PC-3 (cell line): ENCODE measurements at regions not wholly inside any gene's neighbourhood (a gene's known extent, or its start where the extent isn't known, plus 50 kb on each side); places are given as distances from the start of the nearest gene placed in this dataset.
"Not testable (repeated sequence)": the region's sequence is repeated elsewhere in the genome, so short reads cannot be mapped to it uniquely, and the experiment has no call there.

Source experiments
- ATAC-seq: fragments of 200-7000 bp; cut with Tn5 transposase; 2 replicates; pipeline ENCODE4 v1.9.1; 2020; ENCODE audit warnings: mild to moderate bottlenecking, moderate library complexity
- BruUV-seq: library from RNA; stranded (reverse); fragments of 400-500 nt; replicated peaks from 2 replicates; lab custom pipeline; 2021; lab: Mats Ljungman, UMichigan
- CTCF ChIA-PET: fragments of 300-600 bp; sonication (Branson Sonifier 250); formaldehyde crosslinking; loops from one replicate; lab custom pipeline; 2022; ENCODE audit warnings: antibody characterized with exemption; lab: Charles Lee
- POLR2A ChIA-PET: fragments of 300-600 bp; sonication (Branson Sonifier 250); formaldehyde crosslinking; loops from one replicate; lab custom pipeline; 2022; ENCODE audit warnings: antibody characterized with exemption; ENCODE audit not compliant: unreplicated experiment; lab: Charles Lee
- DNase-seq: peaks from one replicate; pipeline ENCODE4 v3.0.0-alpha.2; 2015
- H2AFZ ChIP-seq: fragments of 300-600 bp; sonication (generic); 2 replicates; pipeline ENCODE4 v1.6.0; 2016; ENCODE audit warnings: antibody characterized with exemption, low read length
- H3F3A ChIP-seq: fragments of 300-600 bp; sonication (generic); one replicate; pipeline ENCODE4 v1.6.0; 2017; ENCODE audit warnings: antibody characterized with exemption, low read length, control low read depth, mild to moderate bottlenecking; ENCODE audit not compliant: unreplicated experiment
- H3K27ac ChIP-seq: fragments of 300-600 bp; sonication (generic); 2 replicates; pipeline ENCODE4 v1.5.1; 2016; ENCODE audit warnings: mild to moderate bottlenecking, low read length
- H3K27me3 ChIP-seq: fragments of 300-600 bp; sonication (generic); 2 replicates; pipeline ENCODE4 v1.6.1; 2016; ENCODE audit warnings: low read length, mixed read lengths
- H3K36me3 ChIP-seq: fragments of 300-600 bp; sonication (generic); 2 replicates; pipeline ENCODE4 v1.6.1; 2016; ENCODE audit warnings: low read depth, mixed run types, low read length, mixed read lengths
- H3K4me1 ChIP-seq: fragments of 300-600 bp; sonication (generic); 2 replicates; pipeline ENCODE4 v1.5.1; 2016; ENCODE audit warnings: low read length; ENCODE audit not compliant: insufficient read depth
- H3K4me2 ChIP-seq: fragments of 300-600 bp; sonication (generic); 2 replicates; pipeline ENCODE4 v1.6.0; 2016; ENCODE audit warnings: low read length
- H3K4me3 ChIP-seq: fragments of 300-600 bp; sonication (generic); 2 replicates; pipeline ENCODE4 v1.5.1; 2016; ENCODE audit warnings: mild to moderate bottlenecking, low read length, mixed read lengths
- H3K79me2 ChIP-seq: fragments of 300-600 bp; sonication (generic); 2 replicates; pipeline ENCODE4 v1.6.1; 2017; ENCODE audit warnings: low read length, mixed read lengths
- H3K9ac ChIP-seq: fragments of 300-600 bp; sonication (generic); 2 replicates; pipeline ENCODE4 v1.6.0; 2016; ENCODE audit warnings: mild to moderate bottlenecking, low read length
- H3K9me2 ChIP-seq: fragments of 300-600 bp; sonication (generic); replicated peaks from 2 replicates; pipeline ENCODE4 v1.6.1; 2016; ENCODE audit warnings: mixed run types, low read length, mixed read lengths
- H3K9me3 ChIP-seq: fragments of 300-600 bp; sonication (generic); 2 replicates; pipeline ENCODE4 v1.6.1; 2016; ENCODE audit warnings: low read length, mixed read lengths
- H4K20me1 ChIP-seq: fragments of 300-600 bp; sonication (generic); 2 replicates; pipeline ENCODE4 v1.6.1; 2016; ENCODE audit warnings: low read length, mixed read lengths
- CTCF ChIP-seq: fragments of 300-600 bp; sonication (generic); conservative IDR thresholded peaks from 2 replicates; pipeline ENCODE4 v1.5.1; 2017; ENCODE audit warnings: antibody characterized with exemption, low read depth, mild to moderate bottlenecking, low read length
- EZH2 ChIP-seq: fragments of 300-600 bp; sonication (generic); IDR thresholded peaks from one replicate; pipeline ENCODE4 v1.6.1; 2017; ENCODE audit warnings: antibody characterized with exemption, mild to moderate bottlenecking, low read length; ENCODE audit not compliant: unreplicated experiment
- EZH2phosphoT487 ChIP-seq: fragments of 300-600 bp; sonication (generic); IDR thresholded peaks from 2 replicates; pipeline ENCODE4 v1.6.1; 2018; ENCODE audit warnings: mild to moderate bottlenecking, antibody characterized with exemption, low read length, borderline replicate concordance
- intact Hi-C: fragments of 100-400 bp; cut with micrococcal nuclease; formaldehyde crosslinking; loops from 2 replicates; pipeline ENCODE4 v1.9.0; 2023

DNA sequence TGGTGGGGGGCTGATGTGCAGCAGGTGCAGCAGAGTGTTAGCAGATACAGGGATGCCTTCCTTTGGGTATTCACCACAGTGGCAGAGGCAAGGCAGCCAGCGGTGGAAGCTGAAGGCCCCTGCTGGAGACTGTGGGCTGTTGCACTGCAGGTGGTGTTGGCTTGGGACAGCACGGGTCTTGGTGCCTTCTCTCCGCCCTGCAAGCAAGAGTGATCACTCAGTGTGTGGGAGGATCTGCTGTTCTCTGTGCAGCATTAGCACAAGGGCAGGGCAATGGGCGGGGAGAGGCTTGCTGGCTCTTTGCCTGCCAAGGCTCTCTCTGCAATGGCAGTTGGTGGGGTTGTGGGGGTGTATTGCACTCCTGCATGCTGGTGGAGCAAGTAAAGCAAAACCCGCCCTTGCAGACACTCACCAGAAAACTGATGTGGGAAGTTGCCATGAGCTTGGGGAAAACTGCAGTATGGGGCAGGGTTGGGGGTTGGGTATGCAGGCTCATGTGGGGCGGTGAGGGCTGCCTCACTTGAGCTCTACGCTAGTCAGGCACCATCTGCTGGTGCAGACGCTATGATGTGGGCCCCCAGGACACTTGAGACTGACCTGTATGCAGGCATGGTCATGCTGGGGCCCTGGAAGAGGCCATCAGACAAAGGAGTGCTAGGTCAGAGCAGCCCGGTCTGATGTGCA, 820.8 kb upstream of the GRIA3 start:
- H3K4me2 ChIP-seq: no peak overlapping the region
- H3K27me3 ChIP-seq: no peaks in the 10 kb centered on the region
- no peaks in the 10 kb centered on the region for H3K79me2 ChIP-seq
- H3K4me1 ChIP-seq: no peaks in the 10 kb centered on the region
- no peaks in the 10 kb centered on the region for H3K36me3 ChIP-seq
- ATAC-seq (no peak), DNase-seq (no peak)
- H3K9ac ChIP-seq: no peak overlapping the region
- CTCF ChIA-PET: no interaction called here
- POLR2A ChIA-PET: no interaction called here
- no peaks in the 10 kb centered on the region for H4K20me1 ChIP-seq
- H3K27ac ChIP-seq: no peak overlapping the region
- TF ChIP-seq EZH2: no peak
- H3F3A ChIP-seq: no peaks in the 10 kb centered on the region
- H2AFZ ChIP-seq: no peak overlapping the region
- H3K9me2 ChIP-seq: no peaks in the 10 kb centered on the region
- no TSS peak for BruUV-seq
- intact Hi-C loops: no loop called here
- H3K4me3 ChIP-seq: no peak overlapping the region
- H3K9me3 ChIP-seq: no peaks in the 10 kb centered on the region

GRCh38 chrX:122375533-122375932, 808.5 kb upstream of the GRIA3 start:
- H3K4me2 ChIP-seq, H3K4me3 ChIP-seq, BruUV-seq, H3K9me2 ChIP-seq, H3K79me2 ChIP-seq, H3K27me3 ChIP-seq, H3K9me3 ChIP-seq, H3F3A ChIP-seq, DNase-seq, H4K20me1 ChIP-seq, POLR2A ChIA-PET, H3K36me3 ChIP-seq, H3K9ac ChIP-seq, CTCF ChIA-PET, ATAC-seq, H3K27ac ChIP-seq, H2AFZ ChIP-seq, H3K4me1 ChIP-seq, intact Hi-C loops: not testable (repeated sequence)

- intact Hi-C loops: no loop called here
- no peaks in the 10 kb centered on the region for H3K79me2 ChIP-seq
- no peaks in the 10 kb centered on the region for H3K36me3 ChIP-seq
- no peaks in the 10 kb centered on the region for H3F3A ChIP-seq
- ChIA-PET POLR2A (no interaction called here), CTCF (no interaction called here)
- H3K9me2 ChIP-seq: no peaks in the 10 kb centered on the region
- no peaks in the 10 kb centered on the region for H3K27me3 ChIP-seq
- no peak for TF ChIP-seq EZH2phosphoT487
- TF ChIP-seq EZH2: no peak
- TF ChIP-seq CTCF: no peak
- H4K20me1 ChIP-seq: no peaks in the 10 kb centered on the region
- H2AFZ ChIP-seq: no peak overlapping the region
- no peak overlapping the region for H3K4me3 ChIP-seq
- H3K9ac ChIP-seq: no peak overlapping the region
- 0 out of 2 replicates have a peak, but pooled peaks cover 6% of the 10 kb centered on the region for H3K9me3 ChIP-seq
- no peak overlapping the region for H3K27ac ChIP-seq
- no TSS peak for BruUV-seq
- no peak overlapping the region for H3K4me2 ChIP-seq
- DNase-seq (no peak), ATAC-seq (no peak)
- H3K4me1 ChIP-seq: no peaks in the 10 kb centered on the region
Observed at GRCh38 chrX:122389005-122389404, 795.1 kb upstream of the GRIA3 start.

- ChIA-PET POLR2A (no interaction called here), CTCF (no interaction called here)
- Histone ChIP-seq H3K27me3 (no peaks in the 10 kb centered on the region), H3K79me2 (no peaks in the 10 kb centered on the region), H3F3A (no peaks in the 10 kb centered on the region), H4K20me1 (no peaks in the 10 kb centered on the region), H3K4me2 (no peak overlapping the region), H3K27ac (no peak overlapping the region), H3K4me3 (no peak overlapping the region), H3K4me1 (no peaks in the 10 kb centered on the region), H3K9me3 (no peaks in the 10 kb centered on the region), H3K9ac (no peak overlapping the region), H3K36me3 (no peaks in the 10 kb centered on the region), H2AFZ (no peak overlapping the region), H3K9me2 (no peaks in the 10 kb centered on the region)
- intact Hi-C loops: no loop called here
- BruUV-seq: no TSS peak
- TF ChIP-seq CTCF (no peak), EZH2phosphoT487 (no peak), EZH2 (no peak)
- ATAC-seq (no peak), DNase-seq (no peak)
Observed at GRCh38 chrX:122418758-122419157, 765.3 kb upstream of the GRIA3 start.
